ENCODE measurements at regions not wholly inside any gene's neighbourhood (a gene's known extent, or its start where the extent isn't known, plus 50 kb on each side); places are given as distances from the start of the nearest gene placed in this dataset.
A peak's percentile ranks its signal among the peaks of the same experiment; 100 is the strongest.
"Not testable (repeated sequence)": the region's sequence is repeated elsewhere in the genome, so short reads cannot be mapped to it uniquely, and the experiment has no call there.

DNA sequence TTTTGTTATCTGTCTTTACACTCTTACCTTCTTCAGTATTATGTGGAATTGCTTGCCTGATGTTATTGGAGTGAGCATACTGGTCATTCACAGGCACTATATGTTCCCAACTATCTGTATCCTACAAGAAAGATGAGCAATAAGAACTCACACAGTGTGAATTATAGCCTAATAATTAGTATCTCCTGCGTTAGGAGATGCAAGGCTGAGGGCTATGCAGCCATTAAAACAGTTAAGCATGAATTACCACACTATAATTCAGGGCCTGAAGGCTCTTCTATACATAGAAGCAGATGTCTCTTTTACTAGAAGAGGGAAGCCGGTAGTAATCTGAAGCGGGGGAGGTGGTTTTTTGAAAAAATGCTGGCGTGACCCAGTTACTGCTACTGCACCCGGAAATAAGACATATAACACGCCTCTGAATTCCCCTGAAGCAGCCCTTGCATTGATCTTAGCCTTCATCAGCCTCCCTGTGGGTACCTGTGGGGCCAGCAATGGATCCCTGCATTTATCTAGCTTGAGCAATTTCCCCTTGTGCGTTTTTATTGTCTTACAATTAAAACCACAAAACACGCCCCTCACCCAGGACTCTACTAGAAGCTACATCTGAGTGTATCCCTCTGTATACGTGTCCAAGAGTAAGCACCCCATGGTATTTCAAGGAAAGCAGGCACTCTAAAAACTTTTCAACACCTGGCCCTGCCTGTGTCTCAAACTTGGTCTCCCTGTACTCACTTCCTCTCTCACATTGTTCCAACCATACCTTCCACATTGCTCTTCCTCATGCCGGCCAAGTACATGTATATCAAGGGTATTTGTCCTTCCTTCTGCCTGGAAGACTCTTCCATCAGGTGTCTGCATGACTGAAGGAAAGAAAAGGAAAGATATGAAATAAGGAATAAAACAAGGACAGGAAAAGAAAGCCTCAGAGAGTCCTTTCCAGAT is 210.9 kb upstream of the ARID2 start:
- FAIRE-seq (no peak), DNase-seq (peak in 3 of 5 donors; percentile 15 to 43 (median 22))
- TF ChIP-seq CTCF (IDR thresholded peaks at IDR 0.05; ENCODE audit: borderline replicate concordance, extremely low read depth, insufficient read depth): no peak
- Histone ChIP-seq H3K9me3 (ENCODE audit: control insufficient read depth in 2 of 3, insufficient read depth in 1 of 3, low read length in 3 of 3) (no peaks in the 10 kb centered on the region), H3K4me3 (ENCODE audit: low read length in 3 of 3) (no peak overlapping the region), H3K36me3 (ENCODE audit: control insufficient read depth in 2 of 3, insufficient read depth in 3 of 3, low read length in 3 of 3) (no peaks in the 10 kb centered on the region), H3K9ac (ENCODE audit: low read length in 3 of 3) (no peak overlapping the region), H3K27ac (ENCODE audit: low read depth in 2 of 2, low read length in 2 of 2) (no peak overlapping the region), H3K27me3 (ENCODE audit: control insufficient read depth, insufficient read depth, low read length) (no peaks in the 10 kb centered on the region), H3K4me1 (ENCODE audit: control insufficient read depth in 2 of 3, insufficient read depth in 2 of 3, low read depth in 1 of 3, low read length in 3 of 3) (no peaks in the 10 kb centered on the region)
- intact Hi-C loops (cut with DNase I): no loop called here

DNA sequence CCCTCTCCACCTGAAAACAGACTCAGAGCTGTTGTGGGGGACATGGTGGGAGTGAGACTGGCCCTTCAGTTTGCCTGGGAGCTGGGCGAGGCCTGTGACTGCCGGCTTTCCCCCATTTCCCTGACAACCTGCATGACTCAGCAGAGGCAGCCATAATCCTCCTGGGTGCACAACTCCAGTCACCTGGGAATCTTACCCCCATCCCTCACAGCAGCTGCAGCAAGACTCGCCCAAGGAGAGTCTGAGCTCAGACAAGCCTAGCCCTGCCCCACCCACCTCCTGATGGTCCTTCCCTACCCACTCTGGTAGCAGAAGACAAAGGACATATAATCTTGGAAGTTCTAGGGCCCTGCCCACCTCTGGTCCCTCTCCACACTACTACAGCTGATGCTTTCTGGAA is 207.3 kb upstream of the ARID2 start:
- Histone ChIP-seq H3K9me3 (ENCODE audit: control insufficient read depth in 2 of 3, insufficient read depth in 1 of 3, low read length in 3 of 3) (no peaks in the 10 kb centered on the region), H3K4me1 (ENCODE audit: control insufficient read depth in 2 of 3, insufficient read depth in 2 of 3, low read depth in 1 of 3, low read length in 3 of 3) (no peaks in the 10 kb centered on the region), H3K27me3 (ENCODE audit: control insufficient read depth, insufficient read depth, low read length) (no peaks in the 10 kb centered on the region), H3K27ac (ENCODE audit: low read depth in 2 of 2, low read length in 2 of 2) (no peak overlapping the region), H3K9ac (ENCODE audit: low read length in 3 of 3) (no peak overlapping the region), H3K4me3 (ENCODE audit: low read length in 3 of 3) (no peak overlapping the region), H3K36me3 (ENCODE audit: control insufficient read depth in 2 of 3, insufficient read depth in 3 of 3, low read length in 3 of 3) (no peaks in the 10 kb centered on the region)
- intact Hi-C loops (cut with DNase I): no loop called here
- FAIRE-seq (no peak), DNase-seq (no peak)
- no peak for TF ChIP-seq CTCF (IDR thresholded peaks at IDR 0.05; ENCODE audit: borderline replicate concordance, extremely low read depth, insufficient read depth)

DNA sequence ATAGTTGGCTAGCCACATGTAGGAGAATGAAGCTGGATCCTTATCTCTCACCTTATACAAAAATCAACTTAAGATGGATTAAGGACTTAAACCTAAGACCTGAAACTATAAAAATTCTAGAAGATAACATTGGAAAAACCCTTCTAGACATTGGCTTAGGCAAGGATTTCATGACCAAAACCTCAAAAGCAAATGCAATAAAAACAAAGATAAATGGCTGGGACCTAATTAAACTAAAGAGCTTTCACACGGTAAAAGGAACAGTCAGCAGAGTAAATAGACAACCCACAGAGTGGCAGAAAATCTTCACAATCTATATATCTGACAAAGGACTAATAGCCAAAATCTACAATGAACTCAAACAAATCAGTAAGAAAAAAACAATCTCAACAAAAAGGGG is 202.7 kb upstream of the ARID2 start:
- H3K27me3 ChIP-seq (ENCODE audit: control insufficient read depth, insufficient read depth, low read length); H3K4me3 ChIP-seq (ENCODE audit: low read length in 3 of 3); DNase-seq; H3K36me3 ChIP-seq (ENCODE audit: control insufficient read depth in 2 of 3, insufficient read depth in 3 of 3, low read length in 3 of 3); intact Hi-C loops (cut with DNase I); FAIRE-seq; H3K9me3 ChIP-seq (ENCODE audit: control insufficient read depth in 2 of 3, insufficient read depth in 1 of 3, low read length in 3 of 3); H3K9ac ChIP-seq (ENCODE audit: low read length in 3 of 3); H3K4me1 ChIP-seq (ENCODE audit: control insufficient read depth in 2 of 3, insufficient read depth in 2 of 3, low read depth in 1 of 3, low read length in 3 of 3); H3K27ac ChIP-seq (ENCODE audit: low read depth in 2 of 2, low read length in 2 of 2): not testable (repeated sequence)

- Histone ChIP-seq H3K4me1 (ENCODE audit: control insufficient read depth in 2 of 3, insufficient read depth in 2 of 3, low read depth in 1 of 3, low read length in 3 of 3) (no peaks in the 10 kb centered on the region), H3K27ac (ENCODE audit: low read depth in 2 of 2, low read length in 2 of 2) (no peak overlapping the region), H3K36me3 (ENCODE audit: control insufficient read depth in 2 of 3, insufficient read depth in 3 of 3, low read length in 3 of 3) (no peaks in the 10 kb centered on the region), H3K9me3 (ENCODE audit: control insufficient read depth in 2 of 3, insufficient read depth in 1 of 3, low read length in 3 of 3) (no peaks in the 10 kb centered on the region), H3K27me3 (ENCODE audit: control insufficient read depth, insufficient read depth, low read length) (no peaks in the 10 kb centered on the region), H3K9ac (ENCODE audit: low read length in 3 of 3) (no peak overlapping the region), H3K4me3 (ENCODE audit: low read length in 3 of 3) (no peak overlapping the region)
- TF ChIP-seq CTCF (IDR thresholded peaks at IDR 0.05; ENCODE audit: borderline replicate concordance, extremely low read depth, insufficient read depth): no peak
- FAIRE-seq (no peak), DNase-seq (peak in 2 of 5 donors; percentile 12 to 14)
- intact Hi-C loops (cut with DNase I): no loop called here
These were observed 197.4 kb upstream of the ARID2 start for GRCh38 chr12:45532113-45532512.
